Activated T-cell treated with anti-CD3 and anti-CD28 coated beads for 24 hours (primary cell): ENCODE measurements at regions not wholly inside any gene's neighbourhood (a gene's known extent, or its start where the extent isn't known, plus 50 kb on each side); places are given as distances from the start of the nearest gene placed in this dataset.
"Not testable (repeated sequence)": the region's sequence is repeated elsewhere in the genome, so short reads cannot be mapped to it uniquely, and the experiment has no call there.

Experiments used
- DNase-seq: peaks from one replicate; pipeline ENCODE4 v3.0.0-alpha.2; 2020; ENCODE audit warnings: low read depth

DNA sequence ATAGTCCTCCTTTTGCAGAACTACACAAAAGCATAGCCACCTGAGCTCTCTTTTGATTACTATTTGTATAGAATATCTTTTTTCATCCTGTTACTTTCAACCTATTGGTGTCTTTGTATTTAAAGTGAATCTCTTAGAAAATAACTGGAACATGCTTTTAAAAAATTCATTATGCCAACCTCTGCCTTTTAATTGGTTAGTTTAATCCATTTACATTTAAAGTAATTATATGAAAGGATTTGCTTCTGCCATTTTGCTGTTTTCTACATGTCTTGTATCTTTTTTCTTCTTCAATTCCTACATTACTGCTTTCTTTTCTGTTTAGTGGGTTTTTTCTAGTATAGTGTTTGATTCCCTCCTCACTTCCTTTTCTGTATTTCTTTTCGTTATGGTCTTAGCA is 407.5 kb upstream of the ZEB2 start:
- no peak for DNase-seq

DNA sequence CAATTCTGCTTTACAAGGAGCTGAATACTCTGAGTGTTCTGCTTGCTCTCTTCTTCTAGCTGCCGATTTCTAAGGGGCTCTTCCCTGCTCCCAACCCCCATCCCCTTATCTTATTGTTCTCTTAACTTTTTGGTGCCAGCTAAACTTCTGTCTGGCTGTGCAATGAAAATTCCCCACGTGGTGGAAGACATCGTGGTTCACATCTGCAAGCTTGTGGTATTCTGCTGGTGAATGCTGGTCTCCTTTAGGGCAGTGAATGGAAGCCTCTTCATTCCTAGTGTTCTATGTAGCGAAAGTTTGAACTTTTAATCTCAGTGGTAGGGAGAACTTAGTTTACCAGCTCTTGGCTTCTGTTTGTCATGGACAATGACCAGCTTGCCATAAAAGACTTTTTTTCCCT is 406.0 kb upstream of the ZEB2 start:
- DNase-seq: no peak

DNA sequence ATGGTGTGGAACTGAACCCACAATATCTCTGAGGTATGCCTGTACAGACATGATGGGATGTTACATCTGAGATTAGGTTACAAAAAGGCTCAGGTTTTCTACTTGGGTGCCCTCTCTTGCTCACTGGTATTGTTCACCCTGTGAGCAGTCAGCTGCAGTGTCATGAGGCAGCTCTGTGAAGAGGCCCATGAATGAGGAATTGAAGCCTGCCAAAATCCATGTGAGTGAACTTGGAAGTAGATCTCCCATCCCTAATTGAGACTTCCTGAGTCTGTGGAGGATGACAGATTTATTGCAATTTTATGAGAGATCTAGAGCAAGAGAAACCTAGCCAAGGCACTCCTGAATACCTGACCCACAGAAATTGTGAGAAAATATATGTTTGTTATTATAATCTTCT is 404.9 kb upstream of the ZEB2 start:
- no peak for DNase-seq

DNA sequence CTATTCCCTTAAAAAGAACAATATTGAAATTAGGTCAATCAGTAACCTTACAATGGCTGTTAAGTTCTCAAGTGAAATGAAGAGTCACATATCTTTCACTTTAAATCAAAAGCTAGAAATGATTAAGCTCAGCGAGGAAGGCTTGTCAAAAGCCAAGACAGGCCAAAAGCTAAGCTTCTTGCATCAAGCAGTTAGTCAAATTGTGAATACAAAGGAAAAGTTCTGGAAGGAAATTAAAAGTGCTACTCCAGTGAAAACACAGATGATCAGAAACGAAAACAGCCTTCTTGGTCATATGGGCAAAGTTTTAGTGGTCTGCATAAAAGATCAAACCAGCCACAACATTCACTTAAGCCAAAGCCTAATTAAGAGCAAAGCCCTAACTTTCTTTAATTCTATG is 402.6 kb upstream of the ZEB2 start:
- no peak for DNase-seq

DNA sequence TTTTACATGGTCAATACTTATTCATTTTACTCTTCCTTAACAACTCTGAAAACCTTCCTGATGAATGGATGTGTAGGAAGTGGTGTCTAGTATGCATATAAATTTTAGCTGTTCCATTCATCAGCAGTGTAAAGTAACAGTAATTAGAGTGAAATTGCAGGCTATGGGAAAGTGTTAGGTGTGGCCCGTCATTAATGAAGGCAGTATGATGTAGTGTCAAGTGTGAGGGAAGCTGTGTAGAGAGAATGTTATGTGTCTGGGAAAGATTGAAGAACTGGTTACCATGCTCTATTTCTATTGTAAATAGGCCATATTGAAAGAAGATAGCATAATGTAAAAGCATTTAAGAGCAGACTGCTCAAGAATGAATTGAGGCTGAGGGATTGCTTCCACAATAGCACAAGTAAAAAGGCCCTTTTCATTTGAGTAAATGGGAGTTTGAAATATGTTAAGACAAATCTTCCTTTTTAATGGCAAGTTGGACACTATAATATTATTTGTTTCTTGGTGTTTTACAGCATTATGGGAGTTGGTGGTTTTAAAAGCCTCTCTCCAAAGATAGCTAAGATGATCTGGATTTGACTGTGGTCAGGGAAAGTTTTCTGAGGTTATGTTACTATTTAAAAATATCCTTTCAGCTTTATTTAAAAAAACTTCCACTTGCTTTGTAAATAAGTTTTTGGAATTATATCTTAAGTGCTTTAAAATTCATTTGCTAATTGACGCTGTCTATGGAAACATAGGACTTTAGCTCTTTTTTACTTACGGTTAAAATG is 401.0 kb upstream of the ZEB2 start:
- no peak for DNase-seq

DNA sequence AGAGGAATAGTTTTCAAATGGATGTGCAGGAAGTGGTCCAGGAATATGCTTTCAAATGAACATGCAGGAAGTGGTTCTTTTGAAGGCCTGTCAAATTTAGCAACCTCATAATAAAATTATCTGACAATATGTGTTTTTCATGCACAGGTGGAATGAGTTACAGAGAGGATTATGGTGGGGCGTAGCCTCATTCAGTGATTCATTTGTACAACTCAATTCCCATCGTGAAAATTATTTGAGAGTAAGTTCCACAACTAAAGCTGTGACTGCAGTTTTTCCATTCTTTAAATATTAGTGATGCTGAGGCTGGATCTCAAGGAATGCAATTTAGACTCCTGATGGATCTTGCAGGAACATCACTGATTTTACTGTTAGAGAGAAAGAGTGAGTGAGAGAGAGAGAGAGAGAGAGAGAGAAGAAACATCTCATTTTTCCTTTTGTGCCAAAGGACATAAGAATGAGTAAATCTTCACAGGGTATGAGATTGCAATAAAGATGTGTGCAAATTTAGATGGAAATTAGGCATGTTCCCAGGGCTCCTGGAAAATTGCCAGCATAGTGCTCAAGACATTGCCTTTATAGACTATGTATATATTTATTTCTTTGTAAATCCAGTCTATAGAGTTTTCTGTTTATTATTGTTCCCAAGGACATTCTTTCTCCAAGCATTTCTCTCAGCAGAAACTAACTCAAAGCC is 394.9 kb upstream of the ZEB2 start:
- DNase-seq: no peak

DNA sequence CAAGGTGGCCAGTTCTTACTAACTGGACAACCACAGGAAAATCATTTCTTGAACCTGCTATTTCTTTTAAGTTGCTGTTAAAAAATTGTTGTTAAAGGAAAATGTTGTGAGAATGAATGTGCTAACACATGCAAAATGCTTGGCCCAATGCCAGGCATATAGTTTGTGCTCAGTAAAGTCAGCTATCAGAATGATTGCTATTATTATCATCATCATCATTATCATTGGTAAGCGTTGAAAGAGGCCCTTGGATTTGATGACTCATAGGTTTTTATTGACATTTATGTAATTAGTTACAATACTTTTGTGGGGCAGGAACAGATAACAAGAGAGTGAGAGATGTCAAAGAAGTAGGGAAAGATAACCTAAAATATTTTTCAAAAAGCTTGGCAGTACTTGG is 394.2 kb upstream of the ZEB2 start:
- no peak for DNase-seq

DNA sequence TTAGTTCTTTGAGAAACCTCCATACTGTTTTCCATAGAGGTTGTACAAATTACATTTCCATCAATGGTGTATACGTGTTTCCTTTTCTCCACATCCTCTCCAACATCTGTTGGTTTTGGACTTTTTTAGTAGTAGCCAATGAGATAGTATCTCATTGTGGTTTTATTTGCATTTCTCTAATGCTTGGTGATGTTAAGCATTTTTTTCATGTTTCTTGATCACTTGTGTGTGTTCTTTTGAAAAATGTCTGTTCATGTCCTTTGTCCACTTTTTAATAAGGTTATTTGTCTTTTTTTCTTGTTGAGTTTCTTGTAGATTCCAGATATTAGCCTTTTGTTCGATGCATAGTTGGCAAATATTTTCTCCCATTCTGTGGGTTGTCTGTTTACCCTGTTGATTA is 392.3 kb upstream of the ZEB2 start:
- no peak for DNase-seq

DNA sequence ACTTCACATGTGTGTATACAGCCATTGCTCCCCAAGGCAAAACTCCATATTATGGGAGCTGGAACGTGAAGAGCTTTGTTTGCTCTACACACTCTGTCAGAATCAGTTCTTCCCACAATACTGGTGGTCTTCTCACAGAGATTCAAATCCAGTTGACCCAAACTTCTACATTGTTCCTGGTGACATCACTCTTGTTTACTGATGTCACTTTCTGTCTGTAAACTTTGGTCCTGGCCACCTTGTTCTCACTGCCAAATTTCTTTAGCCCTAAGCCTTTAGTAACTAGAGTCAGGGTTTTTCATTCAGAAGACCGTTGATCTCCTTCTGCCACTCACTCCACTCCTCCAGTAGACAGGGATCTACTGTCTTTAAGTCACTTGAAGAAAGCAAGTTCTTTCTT is 386.0 kb upstream of the ZEB2 start:
- DNase-seq: no peak

DNA sequence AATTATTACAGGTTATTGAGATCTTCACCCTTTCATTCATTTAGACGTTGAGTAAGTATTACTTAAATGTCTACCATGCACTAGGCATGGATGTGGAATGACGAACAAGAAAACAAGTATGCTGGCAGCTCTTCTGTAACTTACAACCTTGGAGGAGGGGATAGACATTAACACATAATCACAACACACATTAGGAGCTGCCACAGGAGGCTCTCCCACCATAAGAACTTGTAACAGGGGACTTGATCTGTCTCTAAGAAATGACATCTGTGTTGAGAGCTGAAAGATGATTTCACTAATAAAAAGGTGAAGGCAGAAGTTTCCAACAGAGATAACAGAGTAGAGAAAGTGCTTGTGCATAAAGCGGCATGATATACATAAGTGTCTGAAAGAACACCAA is 384.7 kb upstream of the ZEB2 start:
- DNase-seq: no peak

DNA sequence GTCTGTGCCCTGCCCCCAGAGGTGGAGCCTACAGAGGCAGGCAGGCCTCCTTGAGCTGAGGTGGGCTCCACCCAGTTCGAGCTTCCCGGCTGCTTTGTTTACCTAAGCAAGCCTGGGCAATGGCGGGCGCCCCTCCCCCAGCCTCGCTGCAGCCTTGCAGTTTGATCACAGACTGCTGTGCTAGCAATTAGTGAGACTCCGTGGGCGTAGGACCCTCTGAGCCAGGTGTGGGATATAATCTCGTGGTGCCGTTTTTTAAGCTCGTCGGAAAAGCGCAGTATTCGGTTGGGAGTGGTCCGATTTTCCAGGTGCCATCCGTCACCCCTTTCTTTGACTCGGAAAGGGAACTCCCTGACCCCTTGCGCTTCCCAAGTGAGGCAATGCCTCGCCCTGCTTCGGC is 383.1 kb upstream of the ZEB2 start:
- DNase-seq: not testable (repeated sequence)

DNA sequence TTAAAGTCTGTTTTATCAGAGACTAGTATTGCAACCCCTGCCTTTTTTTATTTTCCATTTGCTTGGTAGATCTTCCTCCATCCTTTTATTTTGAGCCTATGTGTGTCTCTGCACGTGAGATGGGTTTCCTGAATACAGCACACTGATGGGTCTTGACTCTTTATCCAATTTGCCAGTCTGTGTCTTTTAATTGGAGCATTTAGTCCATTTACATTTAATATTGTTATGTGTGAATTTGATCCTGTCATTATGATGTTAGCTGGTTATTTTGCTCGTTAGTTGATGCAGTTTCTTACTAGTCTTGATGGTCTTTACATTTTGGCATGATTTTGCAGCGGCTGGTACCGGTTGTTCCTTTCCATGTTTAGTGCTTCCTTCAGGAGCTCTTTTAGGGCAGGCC is 381.5 kb upstream of the ZEB2 start:
- DNase-seq: not testable (repeated sequence)

DNA sequence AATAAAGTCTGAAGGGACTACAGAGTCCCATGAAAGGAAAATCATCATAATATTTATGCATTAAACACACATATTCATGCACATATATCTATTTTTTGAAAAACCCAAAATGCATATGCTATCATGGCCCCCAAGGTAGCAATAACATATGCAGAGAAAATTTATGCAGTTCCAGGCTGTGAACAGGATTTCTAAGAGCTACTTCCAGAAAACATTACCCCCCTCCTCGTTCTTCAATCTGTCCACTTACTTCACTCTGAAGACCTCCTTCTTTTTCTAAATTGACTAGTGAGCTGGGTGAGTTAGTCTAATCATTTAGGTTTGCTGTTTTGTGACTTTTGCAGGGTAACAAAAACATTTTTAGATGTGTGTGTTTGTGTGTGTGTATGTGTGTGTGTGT is 376.4 kb upstream of the ZEB2 start:
- DNase-seq: no peak

DNA sequence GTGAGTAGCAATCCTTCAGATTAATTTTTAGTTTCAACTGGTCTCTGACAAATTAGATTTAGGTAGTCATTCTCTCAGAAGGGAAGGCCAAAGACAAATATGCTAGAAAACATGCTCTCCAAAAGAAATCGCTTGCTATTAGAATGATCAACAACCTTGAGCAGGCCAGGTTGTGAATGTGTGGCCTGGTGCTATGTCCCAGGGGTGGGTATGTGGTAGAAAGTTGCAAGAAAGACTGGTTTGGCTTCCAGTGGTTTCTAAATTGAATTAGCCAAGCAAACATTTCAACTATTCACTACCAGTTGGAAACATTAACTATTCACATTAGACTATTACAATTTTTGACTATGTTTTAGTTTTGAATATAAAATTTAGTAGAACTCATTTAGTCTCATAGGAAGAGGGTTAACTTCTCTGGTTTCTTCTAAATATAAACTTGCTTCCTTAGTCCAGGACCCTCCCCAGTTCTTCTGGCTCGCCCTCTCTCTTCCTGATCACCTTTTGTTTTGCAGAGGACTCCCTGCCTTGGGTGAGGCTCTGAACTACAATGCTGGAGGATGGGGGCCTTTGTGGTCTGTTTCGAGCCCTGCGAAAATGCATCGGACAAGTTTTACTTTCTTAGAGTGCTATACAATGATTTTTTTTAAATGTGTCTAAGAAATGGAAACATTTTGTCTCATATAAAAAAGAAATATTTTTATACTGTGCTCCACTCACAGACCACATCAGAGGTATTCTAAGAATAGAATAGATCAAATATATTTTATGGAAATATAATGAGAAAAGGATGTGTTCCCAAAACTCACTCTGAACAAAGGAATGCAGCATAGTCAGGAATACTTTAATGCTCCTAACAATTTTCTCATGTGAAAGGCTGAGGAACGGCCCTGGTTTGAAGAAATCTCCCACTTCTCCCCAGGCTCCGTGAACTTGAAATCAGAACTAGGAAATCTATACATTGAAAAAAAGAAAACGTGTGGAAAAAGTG is 375.0 kb upstream of the ZEB2 start:
- DNase-seq: no peak

DNA sequence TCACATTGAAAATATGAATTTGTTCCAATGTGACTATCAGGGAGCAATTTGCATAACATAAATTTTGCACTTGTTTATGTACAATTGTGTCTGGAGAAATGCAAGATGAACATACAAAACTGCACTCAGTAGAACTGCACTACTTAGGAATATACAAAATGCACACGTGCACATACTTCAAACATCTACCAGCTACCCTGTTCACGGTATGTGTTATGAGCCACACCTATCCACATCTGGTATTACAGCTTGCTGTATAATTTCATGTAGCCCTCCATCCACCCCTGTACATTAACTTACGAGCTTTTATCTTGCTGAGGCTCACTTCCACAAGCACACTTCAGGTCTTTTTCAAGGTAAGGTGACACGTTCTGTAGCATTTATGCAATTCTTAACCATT is 373.5 kb upstream of the ZEB2 start:
- no peak for DNase-seq

DNA sequence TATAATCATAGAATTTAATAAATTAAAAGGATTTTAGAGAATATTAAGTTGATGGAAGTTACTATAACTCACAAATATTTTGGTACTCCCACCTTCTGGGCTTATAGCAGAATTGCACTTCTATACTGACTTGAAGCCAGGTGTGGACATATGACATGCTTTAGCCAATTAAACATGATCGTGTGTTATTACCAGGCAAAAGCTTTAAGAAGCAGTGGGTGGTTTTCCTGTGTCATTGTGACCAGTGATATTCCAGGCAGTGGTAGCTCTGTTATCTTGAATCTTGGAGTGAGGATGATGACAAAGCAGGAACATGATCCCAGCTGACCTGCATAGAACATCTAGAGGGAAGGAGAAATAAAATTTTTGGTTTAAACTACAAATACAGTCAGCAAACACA is 370.9 kb upstream of the ZEB2 start:
- no peak for DNase-seq

DNA sequence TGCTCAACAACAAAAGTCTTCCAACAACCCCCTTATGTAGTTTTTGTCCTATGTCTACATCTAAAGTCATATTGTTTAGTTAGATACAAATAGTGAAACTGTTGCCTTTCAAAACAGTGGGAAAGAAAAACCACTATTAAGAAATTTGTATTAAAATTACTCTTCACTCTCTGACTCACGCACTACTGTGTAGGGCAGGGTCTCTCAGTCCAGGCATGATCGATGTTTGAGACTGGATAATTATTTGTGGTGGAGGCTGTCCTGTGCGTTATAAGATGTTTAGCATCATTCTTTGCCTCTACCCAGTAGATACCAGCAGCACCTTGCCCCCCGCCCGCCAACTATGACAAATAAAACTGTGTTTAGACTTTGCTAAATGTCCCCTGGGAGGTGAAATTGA is 369.4 kb upstream of the ZEB2 start:
- no peak for DNase-seq

DNA sequence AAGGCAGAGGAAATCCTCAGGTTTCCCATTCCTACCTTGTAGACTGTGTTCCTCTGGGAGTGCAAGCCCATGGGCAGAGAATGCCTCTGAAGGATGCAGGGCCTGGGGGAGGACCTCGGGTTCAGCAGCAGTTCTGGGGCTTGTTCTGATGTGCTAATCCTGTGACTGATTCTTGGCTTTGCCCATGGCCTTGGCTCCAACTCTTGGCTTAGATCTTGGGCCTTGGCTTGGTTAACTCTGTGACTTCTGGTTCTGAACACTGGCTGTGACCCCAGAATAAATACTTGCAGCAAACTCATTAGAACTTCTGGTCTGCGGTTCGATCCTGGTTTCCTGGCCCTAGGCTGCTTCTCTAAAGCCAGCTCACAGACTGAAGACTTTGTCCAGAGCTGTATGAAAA is 366.9 kb upstream of the ZEB2 start:
- DNase-seq: no peak

DNA sequence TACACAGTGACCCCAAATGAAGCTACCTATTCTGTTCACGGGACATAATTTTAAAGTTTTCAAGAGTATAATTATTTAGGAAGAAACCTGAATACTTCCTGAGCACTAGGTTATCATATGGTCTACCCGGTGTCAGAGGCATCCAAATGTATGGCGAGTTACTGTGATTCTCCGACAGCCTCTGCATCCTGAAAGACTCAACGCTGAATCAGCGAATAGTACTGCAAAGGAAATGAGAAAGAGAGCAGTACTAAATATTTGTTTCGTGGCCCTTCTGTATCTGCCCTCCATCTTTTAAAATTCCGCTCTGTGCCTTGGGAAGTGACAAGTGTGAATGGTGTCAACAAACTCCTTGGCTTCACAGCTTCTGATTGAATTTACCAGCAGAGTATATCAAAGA is 358.0 kb upstream of the ZEB2 start:
- DNase-seq: no peak

DNA sequence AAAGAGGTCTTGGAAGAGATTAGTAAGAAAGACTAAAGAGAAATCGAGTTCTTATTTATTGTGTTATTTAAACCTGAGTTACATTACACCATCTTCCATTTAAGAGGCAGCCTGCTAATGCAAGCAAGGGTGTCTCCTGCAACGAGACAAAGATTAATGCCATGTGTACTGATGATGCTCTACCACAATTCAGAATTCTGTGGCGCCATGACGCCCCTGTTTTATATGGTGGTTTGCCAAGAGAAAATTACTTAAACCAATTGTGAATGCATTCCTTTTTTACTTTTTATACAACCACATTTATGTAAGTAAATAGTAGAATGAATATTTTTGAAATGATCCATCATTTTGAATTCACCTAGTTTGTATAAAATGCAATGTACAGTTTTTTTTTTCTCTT is 356.1 kb upstream of the ZEB2 start:
- DNase-seq: no peak

DNA sequence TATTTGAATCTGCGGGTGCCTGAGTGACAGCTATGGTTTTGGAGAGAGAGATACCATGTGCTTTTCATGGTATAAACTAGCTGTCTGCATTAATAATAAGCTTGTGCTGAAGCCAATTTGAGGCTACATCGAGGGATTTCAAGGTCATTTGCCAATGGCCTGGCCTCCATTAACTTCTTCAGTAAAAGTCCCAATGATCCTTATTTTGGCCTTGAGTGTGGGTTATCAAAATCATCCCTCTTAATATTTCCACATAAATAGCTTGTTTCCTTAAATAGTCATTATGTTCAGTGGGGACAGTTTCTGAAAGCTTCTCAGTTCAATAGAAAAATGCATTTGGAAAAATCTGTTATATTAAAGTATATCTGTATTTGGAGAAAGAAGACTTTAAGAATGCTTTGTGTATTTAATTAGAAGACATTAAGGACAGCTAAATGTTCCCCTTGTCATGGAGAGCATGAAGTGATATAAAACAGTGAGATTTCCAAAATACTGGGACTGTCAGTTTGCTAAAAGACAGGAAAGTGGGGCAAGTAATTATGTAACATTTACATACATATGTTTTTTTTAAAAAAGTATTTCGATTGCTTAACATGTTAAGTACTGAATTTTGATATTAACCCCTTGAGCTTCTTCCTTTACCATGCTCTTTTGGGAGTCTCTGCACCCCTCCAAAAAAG is 355.5 kb upstream of the ZEB2 start:
- no peak for DNase-seq

DNA sequence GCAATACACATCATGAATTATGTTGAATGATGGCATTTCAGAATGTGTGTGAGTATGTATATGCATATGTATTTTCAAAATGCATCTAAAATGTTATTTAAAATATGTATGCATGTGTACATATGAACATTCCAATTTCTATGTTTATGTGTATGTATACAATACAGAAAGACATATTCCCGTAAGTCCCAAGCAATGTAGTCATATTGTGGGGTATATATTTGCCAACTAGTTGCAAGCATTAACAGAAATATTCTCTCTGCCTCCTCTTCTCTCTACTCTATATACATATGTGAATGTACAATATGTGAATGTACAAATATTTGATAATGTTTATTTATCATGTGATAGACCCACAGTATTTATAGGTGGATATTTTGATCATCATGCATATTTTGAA is 345.8 kb upstream of the ZEB2 start:
- no peak for DNase-seq
